Ishikawa (cell line): ENCODE measurements at regions not wholly inside any gene's neighbourhood (a gene's known extent, or its start where the extent isn't known, plus 50 kb on each side); places are given as distances from the start of the nearest gene placed in this dataset.

Source experiments
- CREB1 ChIP-seq: IDR thresholded peaks from 2 replicates; pipeline ENCODE4 v1.6.1; 2012; ENCODE audit warnings: low read depth
- EP300 ChIP-seq: IDR thresholded peaks from 2 replicates; pipeline ENCODE4 v1.6.1; 2012; ENCODE audit warnings: borderline replicate concordance
- NFIC ChIP-seq: IDR thresholded peaks from 2 replicates; pipeline ENCODE4 v1.6.1; 2012
- RAD21 ChIP-seq: IDR thresholded peaks from 2 replicates; pipeline ENCODE4 v1.6.1; 2012; ENCODE audit warnings: low read depth
- TEAD4 ChIP-seq: IDR thresholded peaks from 2 replicates; pipeline ENCODE4 v1.6.1; 2012
- YY1 ChIP-seq: IDR thresholded peaks from 2 replicates; pipeline ENCODE4 v1.6.1; 2012; ENCODE audit warnings: low read depth
- TF ChIP-seq, protein P1 (sequence below): IDR thresholded peaks from 2 replicates; pipeline ENCODE4 v1.6.1; 2012

DNA sequence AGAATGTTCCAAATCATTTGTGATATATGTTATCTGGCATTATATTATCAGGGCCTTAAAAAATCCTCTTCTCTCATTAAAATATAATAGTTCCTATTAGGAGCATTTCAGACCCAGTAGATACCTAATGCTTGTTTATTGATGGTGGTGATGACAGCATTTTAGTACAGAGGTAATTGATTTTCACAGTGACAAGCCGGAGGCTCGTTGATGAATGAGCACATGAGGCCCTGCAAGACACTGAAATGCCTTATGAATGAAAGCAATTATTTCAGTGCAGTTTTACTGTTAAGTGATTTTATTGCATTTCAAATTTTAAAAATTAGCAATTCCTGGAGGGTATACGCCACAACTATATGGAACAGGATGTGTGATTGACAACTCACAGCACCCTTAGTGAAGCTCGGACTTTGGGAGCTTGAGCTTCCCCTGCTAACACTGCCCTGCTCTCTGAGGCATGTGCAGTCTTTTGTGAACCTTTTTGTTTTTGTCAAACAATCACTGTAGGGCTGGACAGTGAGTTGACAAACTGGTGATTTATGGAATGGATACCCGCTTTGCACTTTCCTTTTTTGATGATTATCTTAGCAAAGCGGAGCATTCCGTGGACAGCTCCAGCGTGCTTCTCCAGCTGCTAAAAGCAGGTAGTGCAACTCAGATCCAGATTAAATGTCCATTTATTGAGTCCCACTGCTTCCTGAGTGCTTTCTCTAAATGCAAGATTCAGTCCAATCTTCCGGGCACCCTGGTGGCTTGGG is 187.0 kb upstream of the ATP10A start:
- no peak for TF ChIP-seq TEAD4
- TF ChIP-seq, protein P1, sequence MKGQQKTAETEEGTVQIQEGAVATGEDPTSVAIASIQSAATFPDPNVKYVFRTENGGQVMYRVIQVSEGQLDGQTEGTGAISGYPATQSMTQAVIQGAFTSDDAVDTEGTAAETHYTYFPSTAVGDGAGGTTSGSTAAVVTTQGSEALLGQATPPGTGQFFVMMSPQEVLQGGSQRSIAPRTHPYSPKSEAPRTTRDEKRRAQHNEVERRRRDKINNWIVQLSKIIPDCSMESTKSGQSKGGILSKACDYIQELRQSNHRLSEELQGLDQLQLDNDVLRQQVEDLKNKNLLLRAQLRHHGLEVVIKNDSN: no peak
- no peak for TF ChIP-seq CREB1
- no peak for TF ChIP-seq YY1
- no peak for TF ChIP-seq RAD21
- no peak for TF ChIP-seq EP300
- no peak for TF ChIP-seq NFIC
